MV-4-11 (cell line): ENCODE measurements at regions not wholly inside any gene's neighbourhood (a gene's known extent, or its start where the extent isn't known, plus 50 kb on each side); places are given as distances from the start of the nearest gene placed in this dataset.

Source experiments
- DNase-seq: peaks from one replicate; lab custom pipeline; 2025; lab: John Stamatoyannopoulos, UW

GRCh38 chr3:157718800-157719199 lies 215.6 kb upstream of the VEPH1 start:
- no peak for DNase-seq

- DNase-seq, result no peak
Observed at GRCh38 chr3:157713101-157713500, 209.9 kb upstream of the VEPH1 start.

- DNase-seq, result no peak
Observed at GRCh38 chr3:157705258-157705657, 202.0 kb upstream of the VEPH1 start.

GRCh38 chr3:157700405-157700804 lies 197.2 kb upstream of the VEPH1 start:
- DNase-seq, result no peak

- DNase-seq, result no peak
Observed at GRCh38 chr3:157695586-157695985, 192.4 kb upstream of the VEPH1 start.

- no peak for DNase-seq
Observed at GRCh38 chr3:157695103-157695502, 191.9 kb upstream of the VEPH1 start.

GRCh38 chr3:157693762-157694161 lies 190.5 kb upstream of the VEPH1 start:
- no peak for DNase-seq

GRCh38 chr3:157692468-157692867 lies 189.3 kb upstream of the VEPH1 start:
- peak; percentile 16 for DNase-seq

- no peak for DNase-seq
Observed at GRCh38 chr3:157683668-157684067, 180.5 kb upstream of the VEPH1 start.

GRCh38 chr3:157672061-157672460 lies 168.8 kb upstream of the VEPH1 start:
- no peak for DNase-seq

GRCh38 chr3:157671656-157672055 lies 168.4 kb upstream of the VEPH1 start:
- no peak for DNase-seq

GRCh38 chr3:157669416-157669815 lies 166.2 kb upstream of the VEPH1 start:
- DNase-seq, result no peak

GRCh38 chr3:157667493-157667892 lies 164.3 kb upstream of the VEPH1 start:
- peak; percentile 80 for DNase-seq

GRCh38 chr3:157662171-157662570 lies 159.0 kb upstream of the VEPH1 start:
- DNase-seq, result no peak

GRCh38 chr3:157660847-157661246 lies 157.6 kb upstream of the VEPH1 start:
- no peak for DNase-seq

GRCh38 chr3:157652366-157652765 lies 149.2 kb upstream of the VEPH1 start:
- no peak for DNase-seq

- no peak for DNase-seq
Observed at GRCh38 chr3:157650699-157651098, 147.5 kb upstream of the VEPH1 start.

- DNase-seq, result no peak
Observed at GRCh38 chr3:157650172-157650571, 147.0 kb upstream of the VEPH1 start.

GRCh38 chr3:157649511-157649910 lies 146.3 kb upstream of the VEPH1 start:
- no peak for DNase-seq

- no peak for DNase-seq
Observed at GRCh38 chr3:157647820-157648219, 144.6 kb upstream of the VEPH1 start.

- DNase-seq, result no peak
Observed at GRCh38 chr3:157639756-157640426, 136.7 kb upstream of the VEPH1 start.

- DNase-seq, result no peak
Observed at GRCh38 chr3:157637866-157638265, 134.7 kb upstream of the VEPH1 start.

- DNase-seq, result no peak
Observed at GRCh38 chr3:157633241-157633640, 130.0 kb upstream of the VEPH1 start.

- no peak for DNase-seq
Observed at GRCh38 chr3:157632075-157632474, 128.9 kb upstream of the VEPH1 start.
